Liver (tissue), 3 donors: ENCODE measurements at regions not wholly inside any gene's neighbourhood (a gene's known extent, or its start where the extent isn't known, plus 50 kb on each side); places are given as distances from the start of the nearest gene placed in this dataset.

Experiments used
- ATF3 ChIP-seq: IDR thresholded peaks from 2 replicates; pipeline ENCODE4 v1.6.1; 2016; ENCODE audit warnings: antibody characterized with exemption
- CTCF ChIP-seq: fragments of 150-350 bp; IDR thresholded peaks from 2 replicates; pipeline ENCODE4 v1.5.1; 2017; ENCODE audit warnings: improper control_type of control experiment, low read depth, low read length; ENCODE audit not compliant: missing input control
- EGR1 ChIP-seq, 2 donors: IDR thresholded peaks; 2 replicates each; pipeline ENCODE4 v1.6.1; 2016 to 2018; ENCODE audit warnings: antibody characterized with exemption in 2 of 2, low read depth in 2 of 2
- GABPA ChIP-seq, 2 donors: IDR thresholded peaks in 1 of 2; conservative IDR thresholded peaks in 1 of 2; 2 replicates each; pipeline ENCODE4 v1.6.1; 2016; ENCODE audit warnings: antibody characterized with exemption in 2 of 2, mild to moderate bottlenecking in 1 of 2, moderate library complexity in 1 of 2
- HNF4G ChIP-seq: IDR thresholded peaks from 2 replicates; pipeline ENCODE4 v1.6.1; 2016; ENCODE audit warnings: antibody characterized with exemption
- JUND ChIP-seq, 2 donors: IDR thresholded peaks; 2 replicates each; pipeline ENCODE4 v1.6.1; 2016; ENCODE audit warnings: antibody characterized with exemption in 2 of 2
- MAX ChIP-seq: IDR thresholded peaks from 2 replicates; pipeline ENCODE4 v1.6.1; 2016; ENCODE audit warnings: antibody characterized with exemption
- RAD21 ChIP-seq, 2 donors: IDR thresholded peaks; 2 replicates each; pipeline ENCODE4 v1.6.1; 2016; ENCODE audit warnings: antibody characterized with exemption in 2 of 2, mild to moderate bottlenecking in 2 of 2
- REST ChIP-seq: IDR thresholded peaks from 2 replicates; pipeline ENCODE4 v1.6.1; 2016; ENCODE audit warnings: antibody characterized with exemption, mild to moderate bottlenecking
- RXRA ChIP-seq, 2 donors: IDR thresholded peaks; 2 replicates each; pipeline ENCODE4 v1.6.1; 2017 to 2018; ENCODE audit warnings: antibody characterized with exemption in 2 of 2, mild to moderate bottlenecking in 1 of 2
- SP1 ChIP-seq: IDR thresholded peaks from 2 replicates; pipeline ENCODE4 v1.6.1; 2018; ENCODE audit warnings: antibody characterized with exemption, mild to moderate bottlenecking
- TAF1 ChIP-seq: conservative IDR thresholded peaks from 2 replicates; pipeline ENCODE4 v1.6.1; 2016; ENCODE audit warnings: antibody characterized with exemption, mild to moderate bottlenecking
- YY1 ChIP-seq: IDR thresholded peaks from 2 replicates; pipeline ENCODE4 v1.6.1; 2016; ENCODE audit warnings: antibody characterized with exemption, mild to moderate bottlenecking
- ZBTB33 ChIP-seq: IDR thresholded peaks from 2 replicates; pipeline ENCODE4 v1.6.1; 2016; ENCODE audit warnings: antibody characterized with exemption
- donor health status: healthy.
- donor health status: healthy.

GRCh38 chr22:27610863-27611786 lies 190.4 kb downstream of the MN1 start:
- TF ChIP-seq CTCF (no peak), YY1 (no peak), JUND (IDR thresholded peaks at IDR 0.05) (no peak), REST (no peak), ATF3 (no peak), RXRA (IDR thresholded peaks at IDR 0.05) (no peak), MAX (no peak), ZBTB33 (no peak), GABPA (IDR thresholded peaks at IDR 0.05 in 1 of 2, conservative IDR thresholded peaks at IDR 0.05 in 1 of 2) (no peak), TAF1 (no peak), EGR1 (IDR thresholded peaks at IDR 0.05; ENCODE audit: low read depth in 2 of 2) (no peak), RAD21 (IDR thresholded peaks at IDR 0.05) (no peak), SP1 (no peak), HNF4G (no peak)
